GM23338 (cell line): ENCODE measurements at regions not wholly inside any gene's neighbourhood (a gene's known extent, or its start where the extent isn't known, plus 50 kb on each side); places are given as distances from the start of the nearest gene placed in this dataset.

Experiments
- EZH2 ChIP-seq: fragments of 200-600 bp; sonication (generic); IDR thresholded peaks from one replicate; pipeline ENCODE4 v1.8.0; 2017; ENCODE audit warnings: antibody characterized with exemption, mild to moderate bottlenecking, low read depth; ENCODE audit not compliant: unreplicated experiment
- TF ChIP-seq, protein P1 (sequence below), 2 experiments: fragments of 200-600 bp in 1 of 2; sonication (generic) in 1 of 2; conservative IDR thresholded peaks; 2 replicates each; pipeline versions ENCODE4 v1.5.1 to v1.6.1; 2016 to 2017; ENCODE audit warnings: antibody characterized with exemption in 2 of 2, low read depth in 2 of 2, mild to moderate bottlenecking in 2 of 2, moderate library complexity in 1 of 2
- TF ChIP-seq, protein P2 (sequence below): IDR thresholded peaks from one replicate; pipeline ENCODE4 v1.6.1; 2018; ENCODE audit warnings: antibody characterized with exemption; ENCODE audit not compliant: unreplicated experiment

DNA sequence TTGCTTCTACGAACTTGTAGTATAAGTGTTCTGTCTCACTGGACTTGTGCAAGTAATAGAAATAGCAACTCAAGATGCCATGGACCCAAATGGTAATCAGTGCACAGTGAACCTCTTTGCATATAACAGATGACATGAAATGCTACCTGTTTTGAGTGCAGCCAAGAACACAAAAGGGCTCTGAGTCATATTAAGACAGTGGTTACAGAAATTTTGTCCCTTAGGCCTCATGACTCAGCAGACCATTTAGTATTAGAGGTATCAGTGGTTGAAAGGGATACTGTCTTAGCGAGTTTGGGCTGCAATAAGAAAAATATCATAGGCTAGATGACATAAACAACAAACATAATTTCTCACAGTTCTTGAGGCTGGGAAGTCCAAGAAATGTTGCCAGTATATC lies 502.9 kb upstream of the PCDH10 start:
- TF ChIP-seq, protein P1, sequence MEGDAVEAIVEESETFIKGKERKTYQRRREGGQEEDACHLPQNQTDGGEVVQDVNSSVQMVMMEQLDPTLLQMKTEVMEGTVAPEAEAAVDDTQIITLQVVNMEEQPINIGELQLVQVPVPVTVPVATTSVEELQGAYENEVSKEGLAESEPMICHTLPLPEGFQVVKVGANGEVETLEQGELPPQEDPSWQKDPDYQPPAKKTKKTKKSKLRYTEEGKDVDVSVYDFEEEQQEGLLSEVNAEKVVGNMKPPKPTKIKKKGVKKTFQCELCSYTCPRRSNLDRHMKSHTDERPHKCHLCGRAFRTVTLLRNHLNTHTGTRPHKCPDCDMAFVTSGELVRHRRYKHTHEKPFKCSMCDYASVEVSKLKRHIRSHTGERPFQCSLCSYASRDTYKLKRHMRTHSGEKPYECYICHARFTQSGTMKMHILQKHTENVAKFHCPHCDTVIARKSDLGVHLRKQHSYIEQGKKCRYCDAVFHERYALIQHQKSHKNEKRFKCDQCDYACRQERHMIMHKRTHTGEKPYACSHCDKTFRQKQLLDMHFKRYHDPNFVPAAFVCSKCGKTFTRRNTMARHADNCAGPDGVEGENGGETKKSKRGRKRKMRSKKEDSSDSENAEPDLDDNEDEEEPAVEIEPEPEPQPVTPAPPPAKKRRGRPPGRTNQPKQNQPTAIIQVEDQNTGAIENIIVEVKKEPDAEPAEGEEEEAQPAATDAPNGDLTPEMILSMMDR (conservative IDR thresholded peaks at IDR 0.05; ENCODE audit: low read depth in 2 of 2): no peak
- TF ChIP-seq EZH2: no peak
- TF ChIP-seq, protein P2, sequence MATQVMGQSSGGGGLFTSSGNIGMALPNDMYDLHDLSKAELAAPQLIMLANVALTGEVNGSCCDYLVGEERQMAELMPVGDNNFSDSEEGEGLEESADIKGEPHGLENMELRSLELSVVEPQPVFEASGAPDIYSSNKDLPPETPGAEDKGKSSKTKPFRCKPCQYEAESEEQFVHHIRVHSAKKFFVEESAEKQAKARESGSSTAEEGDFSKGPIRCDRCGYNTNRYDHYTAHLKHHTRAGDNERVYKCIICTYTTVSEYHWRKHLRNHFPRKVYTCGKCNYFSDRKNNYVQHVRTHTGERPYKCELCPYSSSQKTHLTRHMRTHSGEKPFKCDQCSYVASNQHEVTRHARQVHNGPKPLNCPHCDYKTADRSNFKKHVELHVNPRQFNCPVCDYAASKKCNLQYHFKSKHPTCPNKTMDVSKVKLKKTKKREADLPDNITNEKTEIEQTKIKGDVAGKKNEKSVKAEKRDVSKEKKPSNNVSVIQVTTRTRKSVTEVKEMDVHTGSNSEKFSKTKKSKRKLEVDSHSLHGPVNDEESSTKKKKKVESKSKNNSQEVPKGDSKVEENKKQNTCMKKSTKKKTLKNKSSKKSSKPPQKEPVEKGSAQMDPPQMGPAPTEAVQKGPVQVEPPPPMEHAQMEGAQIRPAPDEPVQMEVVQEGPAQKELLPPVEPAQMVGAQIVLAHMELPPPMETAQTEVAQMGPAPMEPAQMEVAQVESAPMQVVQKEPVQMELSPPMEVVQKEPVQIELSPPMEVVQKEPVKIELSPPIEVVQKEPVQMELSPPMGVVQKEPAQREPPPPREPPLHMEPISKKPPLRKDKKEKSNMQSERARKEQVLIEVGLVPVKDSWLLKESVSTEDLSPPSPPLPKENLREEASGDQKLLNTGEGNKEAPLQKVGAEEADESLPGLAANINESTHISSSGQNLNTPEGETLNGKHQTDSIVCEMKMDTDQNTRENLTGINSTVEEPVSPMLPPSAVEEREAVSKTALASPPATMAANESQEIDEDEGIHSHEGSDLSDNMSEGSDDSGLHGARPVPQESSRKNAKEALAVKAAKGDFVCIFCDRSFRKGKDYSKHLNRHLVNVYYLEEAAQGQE: no peak
